ENCODE measurements at regions not wholly inside any gene's neighbourhood (a gene's known extent, or its start where the extent isn't known, plus 50 kb on each side); places are given as distances from the start of the nearest gene placed in this dataset.

GRCh38 chr14:85129921-85130320 lies 400.0 kb upstream of the FLRT2 start:
- TF ChIP-seq REST (tag by site-specific recombination; IDR thresholded peaks at IDR 0.05) = no peak
- no peak for TF ChIP-seq YY1 (tag by site-specific recombination; IDR thresholded peaks at IDR 0.05)
- no peak for TF ChIP-seq ZBTB49 (tag by site-specific recombination; IDR thresholded peaks at IDR 0.05; ENCODE audit: low read depth)
- no peak for TF ChIP-seq CTCF (tag by site-specific recombination; IDR thresholded peaks at IDR 0.05)
- TF ChIP-seq ZBTB17 (tag by site-specific recombination; IDR thresholded peaks at IDR 0.05) = no peak
- TF ChIP-seq ZNF404 (tag by site-specific recombination; IDR thresholded peaks at IDR 0.05) = no peak
- no peak for TF ChIP-seq ZNF600 (tag by site-specific recombination; IDR thresholded peaks at IDR 0.05)
- TF ChIP-seq ZNF146 (tag by site-specific recombination; IDR thresholded peaks at IDR 0.05) = no peak
- no peak for TF ChIP-seq ZBTB7A (tag by site-specific recombination; IDR thresholded peaks at IDR 0.05; ENCODE audit: low read depth)
- no peak for TF ChIP-seq SALL2 (tag by site-specific recombination; IDR thresholded peaks at IDR 0.05; ENCODE audit: borderline replicate concordance)
- no peak for TF ChIP-seq ZSCAN23 (tag by site-specific recombination; IDR thresholded peaks at IDR 0.05)
